Body of pancreas (tissue), 4 donors: ENCODE measurements at regions not wholly inside any gene's neighbourhood (a gene's known extent, or its start where the extent isn't known, plus 50 kb on each side); places are given as distances from the start of the nearest gene placed in this dataset.

ENCODE experiments used
- POLR2A ChIP-seq, 3 donors: fragments of 450-650 bp; IDR thresholded peaks; one replicate each; pipeline ENCODE4 v1.6.1; 2016; ENCODE audit warnings: antibody characterized with exemption in 3 of 3, mild to moderate bottlenecking in 2 of 3
- TF ChIP-seq, protein P1 (sequence below), 7 experiments: fragments of 450-650 bp in 4 of 7; fragments of 200-600 bp in 3 of 7; sonication (generic) in 3 of 7; IDR thresholded peaks; one replicate each; pipeline ENCODE4 v1.5.1; 2016 to 2019; ENCODE audit warnings: antibody characterized with exemption in 7 of 7

DNA sequence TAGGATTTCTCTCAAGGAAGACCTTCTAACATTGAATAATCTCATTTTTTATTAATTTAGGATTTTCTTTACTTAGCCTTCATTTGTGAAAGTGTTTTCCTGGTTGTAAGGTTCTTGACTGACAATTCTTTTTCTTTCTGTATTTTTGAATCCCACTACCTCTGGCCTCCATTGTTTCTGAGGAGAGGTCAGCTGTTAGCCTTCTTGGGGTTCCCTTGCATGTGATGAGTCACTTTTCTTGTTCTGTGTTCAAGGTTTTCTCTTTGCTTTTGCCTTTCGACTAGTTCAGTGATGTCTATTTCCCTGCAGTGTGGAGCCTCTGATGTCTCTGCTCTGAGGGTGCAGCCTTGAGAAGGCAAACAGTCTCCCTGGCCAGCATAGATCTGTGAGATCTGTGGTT lies 304.1 kb upstream of the ZNF32 start:
- TF ChIP-seq, protein P1, sequence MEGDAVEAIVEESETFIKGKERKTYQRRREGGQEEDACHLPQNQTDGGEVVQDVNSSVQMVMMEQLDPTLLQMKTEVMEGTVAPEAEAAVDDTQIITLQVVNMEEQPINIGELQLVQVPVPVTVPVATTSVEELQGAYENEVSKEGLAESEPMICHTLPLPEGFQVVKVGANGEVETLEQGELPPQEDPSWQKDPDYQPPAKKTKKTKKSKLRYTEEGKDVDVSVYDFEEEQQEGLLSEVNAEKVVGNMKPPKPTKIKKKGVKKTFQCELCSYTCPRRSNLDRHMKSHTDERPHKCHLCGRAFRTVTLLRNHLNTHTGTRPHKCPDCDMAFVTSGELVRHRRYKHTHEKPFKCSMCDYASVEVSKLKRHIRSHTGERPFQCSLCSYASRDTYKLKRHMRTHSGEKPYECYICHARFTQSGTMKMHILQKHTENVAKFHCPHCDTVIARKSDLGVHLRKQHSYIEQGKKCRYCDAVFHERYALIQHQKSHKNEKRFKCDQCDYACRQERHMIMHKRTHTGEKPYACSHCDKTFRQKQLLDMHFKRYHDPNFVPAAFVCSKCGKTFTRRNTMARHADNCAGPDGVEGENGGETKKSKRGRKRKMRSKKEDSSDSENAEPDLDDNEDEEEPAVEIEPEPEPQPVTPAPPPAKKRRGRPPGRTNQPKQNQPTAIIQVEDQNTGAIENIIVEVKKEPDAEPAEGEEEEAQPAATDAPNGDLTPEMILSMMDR (IDR thresholded peaks at IDR 0.05): no peak
- no peak for TF ChIP-seq POLR2A (IDR thresholded peaks at IDR 0.05)
